NCI-H1694 treated with DMSO at 0.1 percent for 48 hours (cell line): ENCODE measurements at regions not wholly inside any gene's neighbourhood (a gene's known extent, or its start where the extent isn't known, plus 50 kb on each side); places are given as distances from the start of the nearest gene placed in this dataset.
"Not testable (repeated sequence)": the region's sequence is repeated elsewhere in the genome, so short reads cannot be mapped to it uniquely, and the experiment has no call there.

ENCODE experiments used
- DNase-seq: peaks from one replicate; lab custom pipeline; 2025; lab: John Stamatoyannopoulos, UW

GRCh38 chr4:145295547-145295946 is 115.2 kb upstream of the OTUD4 start:
- no peak for DNase-seq

- no peak for DNase-seq
These were observed 114.7 kb upstream of the OTUD4 start for GRCh38 chr4:145295122-145295521.

- DNase-seq: no peak
These were observed 113.3 kb upstream of the OTUD4 start for GRCh38 chr4:145293658-145294057.

GRCh38 chr4:145290955-145291354 is 110.6 kb upstream of the OTUD4 start:
- DNase-seq: no peak

- no peak for DNase-seq
These were observed 109.2 kb upstream of the OTUD4 start for GRCh38 chr4:145289403-145290076.

GRCh38 chr4:145287351-145287750 is 107.0 kb upstream of the OTUD4 start:
- no peak for DNase-seq

- no peak for DNase-seq
These were observed 105.5 kb upstream of the OTUD4 start for GRCh38 chr4:145285928-145286327.

- no peak for DNase-seq
These were observed 103.5 kb upstream of the OTUD4 start for GRCh38 chr4:145283909-145284308.

GRCh38 chr4:145281951-145282350 is 101.6 kb upstream of the OTUD4 start:
- DNase-seq: no peak

- DNase-seq: no peak
These were observed 100.8 kb upstream of the OTUD4 start for GRCh38 chr4:145281224-145281623.

- DNase-seq: no peak
These were observed 100.2 kb upstream of the OTUD4 start for GRCh38 chr4:145280541-145280940.

GRCh38 chr4:145279122-145279960 is 99.0 kb upstream of the OTUD4 start:
- DNase-seq: no peak

- DNase-seq: no peak
These were observed 98.1 kb upstream of the OTUD4 start for GRCh38 chr4:145278341-145279121.

GRCh38 chr4:145277011-145277410 is 96.6 kb upstream of the OTUD4 start:
- no peak for DNase-seq

GRCh38 chr4:145276050-145276449 is 95.7 kb upstream of the OTUD4 start:
- DNase-seq: no peak

- no peak for DNase-seq
These were observed 90.8 kb upstream of the OTUD4 start for GRCh38 chr4:145271194-145271593.

- no peak for DNase-seq
These were observed 86.5 kb upstream of the OTUD4 start for GRCh38 chr4:145266881-145267280.

GRCh38 chr4:145260091-145260490 is 79.7 kb upstream of the OTUD4 start:
- no peak for DNase-seq

GRCh38 chr4:145255311-145255710 is 74.9 kb upstream of the OTUD4 start:
- DNase-seq: not testable (repeated sequence)

- DNase-seq: no peak
These were observed 71.8 kb upstream of the OTUD4 start for GRCh38 chr4:145252190-145252589.

- DNase-seq: no peak
These were observed 71.0 kb upstream of the OTUD4 start for GRCh38 chr4:145251391-145251790.

- DNase-seq: no peak
These were observed 68.6 kb upstream of the OTUD4 start for GRCh38 chr4:145248971-145249370.

GRCh38 chr4:145248502-145248901 is 68.1 kb upstream of the OTUD4 start:
- no peak for DNase-seq
